K562 (cell line): ENCODE measurements at regions not wholly inside any gene's neighbourhood (a gene's known extent, or its start where the extent isn't known, plus 50 kb on each side); places are given as distances from the start of the nearest gene placed in this dataset.

Source experiments
- ATAC-seq: fragments of 200-7000 bp; cut with Tn5 transposase; 3 replicates; pipeline ENCODE4 v1.9.1; 2020; ENCODE audit warnings: moderate library complexity
- BruUV-seq: library from RNA; stranded (reverse); fragments of 400-500 nt; replicated peaks from 2 replicates; lab custom pipeline; 2021; lab: Mats Ljungman, UMichigan
- CTCF ChIA-PET: fragments of 300-600 bp; formaldehyde crosslinking; extraction: SDS; loops from one replicate; lab custom pipeline; 2021; ENCODE audit warnings: low intra/inter-chr PET ratio; lab: Yijun Ruan, JAX
- POLR2A ChIA-PET: fragments of 300-600, 350-650 bp; sonication (Branson Sonifier 250); formaldehyde crosslinking; extraction: SDS; loops from one replicate; lab custom pipeline; 2021; ENCODE audit warnings: antibody characterized with exemption, inconsistent platforms; lab: Yijun Ruan, JAX
- DNase-seq, 4 experiments: peaks; one replicate each; pipeline versions ENCODE4 v3.0.0 to v3.0.0-alpha.2; 2011 to 2018; ENCODE audit warnings: low spot score in 3 of 4, mixed read lengths in 3 of 4; ENCODE audit errors: extremely low read depth in 1 of 4
- FAIRE-seq: peaks from 2 replicates; lab custom pipeline; 2011; peaks lifted over from hg19 to GRCh38; lab: Jason Lieb, UNC
- H2AFZ ChIP-seq: 2 replicates; pipeline ENCODE4 v1.6.0; 2011; ENCODE audit warnings: low read depth, low read length, control low read depth, inconsistent platforms
- H3K27ac ChIP-seq: fragments of 200-600 bp; 3 replicates; pipeline ENCODE4 v1.8.0; 2011; ENCODE audit warnings: low read depth, mild to moderate bottlenecking, control low read depth, inconsistent platforms, low read length, moderate library complexity, mixed read lengths; ENCODE audit errors: extremely low read depth
- H3K27me3 ChIP-seq, 2 experiments: fragments of 300-600 bp in 1 of 2; 2 replicates in 1 of 2; 3 replicates in 1 of 2; pipeline versions ENCODE4 v1.6.0 to v1.8.0; 2011; ENCODE audit warnings: inconsistent platforms in 2 of 2, low read length in 2 of 2, mild to moderate bottlenecking in 1 of 2, mixed read lengths in 1 of 2, moderate library complexity in 1 of 2; ENCODE audit not compliant: control insufficient read depth in 2 of 2, insufficient read depth in 2 of 2
- H3K36me3 ChIP-seq: fragments of 300-600 bp; 3 replicates; pipeline ENCODE4 v1.8.0; 2011; ENCODE audit warnings: mild to moderate bottlenecking, low read length, inconsistent platforms; ENCODE audit not compliant: control insufficient read depth, insufficient read depth
- H3K4me1 ChIP-seq, 2 experiments: fragments of 200-600 bp in 1 of 2; replicated peaks in 1 of 2; 2 replicates in 1 of 2; 3 replicates in 1 of 2; pipeline versions ENCODE4 v1.5.1 to v1.8.0; 2011; ENCODE audit warnings: inconsistent platforms in 2 of 2, low read length in 2 of 2, mild to moderate bottlenecking in 1 of 2, mixed read lengths in 1 of 2, moderate library complexity in 1 of 2; ENCODE audit not compliant: control insufficient read depth in 2 of 2, insufficient read depth in 2 of 2
- H3K4me2 ChIP-seq: 2 replicates; pipeline ENCODE4 v1.6.1; 2011; ENCODE audit warnings: low read length, control low read depth, inconsistent platforms, mixed read lengths; ENCODE audit not compliant: insufficient read depth
- H3K4me3 ChIP-seq: fragments of 200-600 bp; sonication (generic), shearing (Covaris generic); 2 replicates; pipeline ENCODE4 v1.5.1; 2016; ENCODE audit warnings: control low read depth, inconsistent platforms
- H3K79me2 ChIP-seq: fragments of 200-600 bp; 3 replicates; pipeline ENCODE4 v1.8.0; 2011; ENCODE audit warnings: low read length, inconsistent platforms; ENCODE audit not compliant: control insufficient read depth, insufficient read depth
- H3K9ac ChIP-seq, 2 experiments: 2 replicates each; pipeline versions ENCODE4 v1.6.0 to v1.6.1; 2011; ENCODE audit warnings: low read depth in 2 of 2, low read length in 2 of 2, control low read depth in 1 of 2, inconsistent platforms in 1 of 2, mild to moderate bottlenecking in 1 of 2, mixed read lengths in 1 of 2; ENCODE audit not compliant: insufficient read depth in 1 of 2
- H3K9me1 ChIP-seq: one replicate; pipeline ENCODE4 v1.6.0; 2011; ENCODE audit warnings: inconsistent platforms, mild to moderate bottlenecking, low read length, moderate library complexity; ENCODE audit not compliant: control insufficient read depth, insufficient read depth
- H3K9me3 ChIP-seq: replicated peaks from 2 replicates; pipeline ENCODE4 v1.5.1; 2011; ENCODE audit warnings: low read depth, low read length, inconsistent platforms; ENCODE audit not compliant: control insufficient read depth, insufficient read depth
- H4K20me1 ChIP-seq: replicated peaks from 2 replicates; pipeline ENCODE4 v1.6.1; 2011; ENCODE audit warnings: low read length, inconsistent platforms, mixed read lengths; ENCODE audit not compliant: control insufficient read depth, insufficient read depth
- BCOR ChIP-seq: fragments of 450-650 bp; IDR thresholded peaks from 2 replicates; pipeline ENCODE4 v1.6.1; 2016
- CAMTA2 ChIP-seq: fragments of 250-450 bp; sonication (Bioruptor Pico); conservative IDR thresholded peaks from 2 replicates; pipeline ENCODE4 v1.5.1; 2022
- COPS2 ChIP-seq: fragments of 450-650 bp; conservative IDR thresholded peaks from 2 replicates; pipeline ENCODE4 v1.6.1; 2016; ENCODE audit warnings: mild to moderate bottlenecking, moderate library complexity
- E2F4 ChIP-seq: sonication (generic); formaldehyde crosslinking; IDR thresholded peaks from 2 replicates; pipeline ENCODE4 v1.8.0; 2022; ENCODE audit warnings: mild to moderate bottlenecking, low read depth, missing genetic modification reagents
- HMG20B ChIP-seq: fragments of 250-450 bp; sonication (Bioruptor Pico); IDR thresholded peaks from 2 replicates; pipeline ENCODE4 v1.5.0; 2021; ENCODE audit warnings: mild to moderate bottlenecking
- MEIS2 ChIP-seq: fragments of 450-650 bp; IDR thresholded peaks from 2 replicates; pipeline ENCODE4 v1.6.1; 2014; ENCODE audit warnings: mild to moderate bottlenecking; ENCODE audit not compliant: partially characterized antibody
- NFE2L1 ChIP-seq: fragments of 450-650 bp; IDR thresholded peaks from 2 replicates; pipeline ENCODE4 v1.6.1; 2016; ENCODE audit warnings: missing genetic modification characterization, low read depth, mild to moderate bottlenecking, missing compliant biosample characterization, moderate library complexity, borderline replicate concordance
- PTBP1 ChIP-seq: fragments of 200-400 bp; formaldehyde crosslinking; IDR thresholded peaks from 2 replicates; pipeline ENCODE4 v1.6.1; 2017; ENCODE audit warnings: low read depth, low read length
- STAG1 ChIP-seq: sonication (generic); formaldehyde crosslinking; IDR thresholded peaks from 2 replicates; pipeline ENCODE4 v1.5.0; 2020; ENCODE audit warnings: missing genetic modification reagents, borderline replicate concordance
- TAL1 ChIP-seq: fragments of 450-650 bp; IDR thresholded peaks from 2 replicates; pipeline ENCODE4 v1.6.1; 2016; ENCODE audit warnings: mild to moderate bottlenecking
- ZFP36 ChIP-seq: fragments of 150-350 bp; IDR thresholded peaks from 2 replicates; pipeline ENCODE4 v1.6.1; 2018; ENCODE audit warnings: low read length, low read depth; ENCODE audit not compliant: partially characterized antibody
- ZNF41 ChIP-seq: fragments of 250-450 bp; sonication (Bioruptor Pico); conservative IDR thresholded peaks from 2 replicates; pipeline ENCODE4 v1.4.0; 2020; ENCODE audit warnings: mild to moderate bottlenecking
- ZNF592 ChIP-seq: fragments of 450-650 bp; IDR thresholded peaks from 2 replicates; pipeline ENCODE4 v1.6.1; 2017; ENCODE audit warnings: antibody characterized with exemption, mild to moderate bottlenecking
- ZNF764 ChIP-seq: fragments of 250-450 bp; sonication (Bioruptor Pico); IDR thresholded peaks from 2 replicates; pipeline ENCODE4 v1.4.0; 2020; ENCODE audit warnings: low read depth, mild to moderate bottlenecking, moderate library complexity
- in situ Hi-C: fragments of 300-500 bp; cut with MboI; formaldehyde crosslinking; loops from 4 replicates; pipeline ENCODE4 v1.15.0; 2018; ENCODE audit warnings: inconsistent platforms, mixed read lengths
- intact Hi-C: fragments of 100-400 bp; cut with micrococcal nuclease; formaldehyde crosslinking; loops from 2 replicates; pipeline ENCODE4 v1.14.2; 2022

- no TSS peak for BruUV-seq
- Histone ChIP-seq H3K4me2 (no peak overlapping the region), H4K20me1 (no peaks in the 10 kb centered on the region), H3K79me2 (no peaks in the 10 kb centered on the region), H3K4me1 (no peaks in the 10 kb centered on the region), H3K27me3 (no peaks in the 10 kb centered on the region), H3K36me3 (no peaks in the 10 kb centered on the region), H3K9me1 (no peaks in the 10 kb centered on the region), H3K27ac (no peak overlapping the region), H3K9ac (no peak overlapping the region), H3K9me3 (no peaks in the 10 kb centered on the region), H3K4me3 (no peak overlapping the region), H2AFZ (no peak overlapping the region)
- ChIA-PET CTCF (no interaction called here), POLR2A (no interaction called here)
- TF ChIP-seq ZNF41 (CRISPR knock-in tag) (no peak), MEIS2 (no peak), COPS2 (no peak), E2F4 (CRISPR knock-in tag) (no peak), ZNF764 (CRISPR knock-in tag) (no peak), BCOR (no peak), NFE2L1 (tag) (no peak), HMG20B (CRISPR knock-in tag) (no peak), TAL1 (no peak), STAG1 (CRISPR knock-in tag) (no peak), ZNF592 (no peak), ZFP36 (no peak), CAMTA2 (no peak), PTBP1 (no peak)
- DNase-seq (no peak), ATAC-seq (no peak), FAIRE-seq (no peak)
- intact Hi-C loops (no loop called here), in situ Hi-C loops (no loop called here)
These were observed 347.1 kb downstream of the GUCY2F start for GRCh38 chrX:109134777-109135176.
